Subcutaneous abdominal adipose tissue (tissue), 5 donors: ENCODE measurements at regions not wholly inside any gene's neighbourhood (a gene's known extent, or its start where the extent isn't known, plus 50 kb on each side); places are given as distances from the start of the nearest gene placed in this dataset.

Experiments
- H3K27ac ChIP-seq: one replicate; pipeline ENCODE4 v1.7.0; 2013; ENCODE audit warnings: low read depth, mild to moderate bottlenecking, inconsistent platforms, low read length, moderate library complexity
- H3K27me3 ChIP-seq, 5 donors: one replicate each; pipeline ENCODE4 v1.7.0; 2013; ENCODE audit warnings: low read length in 5 of 5, inconsistent platforms in 1 of 5; ENCODE audit not compliant: control insufficient read depth in 5 of 5, insufficient read depth in 4 of 5
- H3K36me3 ChIP-seq, 5 donors: one replicate each; pipeline ENCODE4 v1.7.0; 2013; ENCODE audit warnings: low read length in 5 of 5; ENCODE audit not compliant: control insufficient read depth in 5 of 5, insufficient read depth in 5 of 5
- H3K4me1 ChIP-seq, 5 donors: one replicate each; pipeline ENCODE4 v1.7.0; 2013; ENCODE audit warnings: low read length in 5 of 5, mild to moderate bottlenecking in 3 of 5, moderate library complexity in 1 of 5; ENCODE audit not compliant: control insufficient read depth in 5 of 5, insufficient read depth in 5 of 5
- H3K4me3 ChIP-seq, 5 donors: one replicate each; pipeline ENCODE4 v1.7.0; 2013; ENCODE audit warnings: low read length in 5 of 5, low read depth in 1 of 5
- H3K9ac ChIP-seq, 5 donors: one replicate each; pipeline ENCODE4 v1.7.0; 2013; ENCODE audit warnings: low read length in 5 of 5, mild to moderate bottlenecking in 4 of 5, moderate library complexity in 3 of 5
- H3K9me3 ChIP-seq, 5 donors: one replicate each; pipeline ENCODE4 v1.7.0; 2013; ENCODE audit warnings: low read length in 5 of 5; ENCODE audit not compliant: control insufficient read depth in 5 of 5
- donor health status: healthy.
- donor health status: healthy.
- donor health status: healthy.
- donor health status: healthy.
- donor health status: healthy.

- no peak overlapping the region for H3K4me3 ChIP-seq
- H3K9me3 ChIP-seq, result peaks cover 0 to 4% (median 0%) of the 10 kb centered on the region in 5 donors
- H3K9ac ChIP-seq, result no peak overlapping the region
- H3K27ac ChIP-seq, result no peak overlapping the region
- peaks cover 0 to 5% (median 0%) of the 10 kb centered on the region in 5 donors for H3K27me3 ChIP-seq
- no peaks in the 10 kb centered on the region for H3K36me3 ChIP-seq
- H3K4me1 ChIP-seq, result no peaks in the 10 kb centered on the region
Measured at GRCh38 chr12:94863321-94864035, 140.0 kb downstream of the NDUFA12 start.

GRCh38 chr12:94862421-94862820 is 141.1 kb downstream of the NDUFA12 start:
- Histone ChIP-seq H3K4me3 (no peak overlapping the region), H3K4me1 (no peaks in the 10 kb centered on the region), H3K9ac (no peak overlapping the region), H3K27ac (no peak overlapping the region), H3K36me3 (no peaks in the 10 kb centered on the region), H3K27me3 (peaks cover 0 to 5% (median 0%) of the 10 kb centered on the region in 5 donors), H3K9me3 (peaks cover 0 to 4% (median 0%) of the 10 kb centered on the region in 5 donors)

- H3K4me3 ChIP-seq, result no peak overlapping the region
- H3K36me3 ChIP-seq, result no peaks in the 10 kb centered on the region
- no peak overlapping the region for H3K9ac ChIP-seq
- no peaks in the 10 kb centered on the region for H3K27me3 ChIP-seq
- peaks cover 0 to 4% (median 0%) of the 10 kb centered on the region in 5 donors for H3K9me3 ChIP-seq
- H3K4me1 ChIP-seq, result no peaks in the 10 kb centered on the region
- no peak overlapping the region for H3K27ac ChIP-seq
Measured at GRCh38 chr12:94856324-94856723, 147.2 kb downstream of the NDUFA12 start.

- H3K36me3 ChIP-seq, result no peaks in the 10 kb centered on the region
- no peak overlapping the region for H3K27ac ChIP-seq
- H3K4me1 ChIP-seq, result no peaks in the 10 kb centered on the region
- H3K9me3 ChIP-seq, result peaks cover 0 to 4% (median 0%) of the 10 kb centered on the region in 5 donors
- H3K4me3 ChIP-seq, result no peak overlapping the region
- H3K27me3 ChIP-seq, result no peaks in the 10 kb centered on the region
- no peak overlapping the region for H3K9ac ChIP-seq
Measured at GRCh38 chr12:94855853-94856252, 147.6 kb downstream of the NDUFA12 start.

- Histone ChIP-seq H3K36me3 (no peaks in the 10 kb centered on the region), H3K9me3 (no peaks in the 10 kb centered on the region), H3K4me3 (no peak overlapping the region), H3K27ac (no peak overlapping the region), H3K4me1 (no peaks in the 10 kb centered on the region), H3K27me3 (peaks cover 0 to 6% (median 0%) of the 10 kb centered on the region in 5 donors), H3K9ac (no peak overlapping the region)
Measured at GRCh38 chr12:94851396-94852028, 152.0 kb downstream of the NDUFA12 start.

- Histone ChIP-seq H3K27ac (no peak overlapping the region), H3K4me3 (no peak overlapping the region), H3K9me3 (no peaks in the 10 kb centered on the region), H3K27me3 (peaks cover 0 to 6% (median 0%) of the 10 kb centered on the region in 5 donors), H3K36me3 (no peaks in the 10 kb centered on the region), H3K9ac (no peak overlapping the region), H3K4me1 (no peaks in the 10 kb centered on the region)
Measured at GRCh38 chr12:94849411-94849976, 154.0 kb downstream of the NDUFA12 start.

GRCh38 chr12:94848966-94849365 is 154.5 kb downstream of the NDUFA12 start:
- no peak overlapping the region for H3K27ac ChIP-seq
- H3K9ac ChIP-seq, result no peak overlapping the region
- H3K36me3 ChIP-seq, result no peaks in the 10 kb centered on the region
- no peaks in the 10 kb centered on the region for H3K9me3 ChIP-seq
- H3K4me3 ChIP-seq, result no peak overlapping the region
- H3K4me1 ChIP-seq, result no peaks in the 10 kb centered on the region
- H3K27me3 ChIP-seq, result peaks cover 0 to 6% (median 0%) of the 10 kb centered on the region in 5 donors

- H3K4me3 ChIP-seq, result no peak overlapping the region
- no peaks in the 10 kb centered on the region for H3K4me1 ChIP-seq
- no peaks in the 10 kb centered on the region for H3K36me3 ChIP-seq
- no peaks in the 10 kb centered on the region for H3K9me3 ChIP-seq
- H3K9ac ChIP-seq, result no peak overlapping the region
- H3K27ac ChIP-seq, result no peak overlapping the region
- peaks cover 0 to 6% (median 0%) of the 10 kb centered on the region in 5 donors for H3K27me3 ChIP-seq
Measured at GRCh38 chr12:94845110-94845509, 158.4 kb downstream of the NDUFA12 start.

GRCh38 chr12:94844452-94844851 is 159.0 kb downstream of the NDUFA12 start:
- Histone ChIP-seq H3K27ac (no peak overlapping the region), H3K4me3 (no peak overlapping the region), H3K4me1 (no peaks in the 10 kb centered on the region), H3K27me3 (peaks cover 0 to 6% (median 0%) of the 10 kb centered on the region in 5 donors), H3K9me3 (no peaks in the 10 kb centered on the region), H3K9ac (no peak overlapping the region), H3K36me3 (no peaks in the 10 kb centered on the region)
